ENCODE measurements at regions not wholly inside any gene's neighbourhood (a gene's known extent, or its start where the extent isn't known, plus 50 kb on each side); places are given as distances from the start of the nearest gene placed in this dataset.
A peak's percentile ranks its signal among the peaks of the same experiment; 100 is the strongest.

DNA sequence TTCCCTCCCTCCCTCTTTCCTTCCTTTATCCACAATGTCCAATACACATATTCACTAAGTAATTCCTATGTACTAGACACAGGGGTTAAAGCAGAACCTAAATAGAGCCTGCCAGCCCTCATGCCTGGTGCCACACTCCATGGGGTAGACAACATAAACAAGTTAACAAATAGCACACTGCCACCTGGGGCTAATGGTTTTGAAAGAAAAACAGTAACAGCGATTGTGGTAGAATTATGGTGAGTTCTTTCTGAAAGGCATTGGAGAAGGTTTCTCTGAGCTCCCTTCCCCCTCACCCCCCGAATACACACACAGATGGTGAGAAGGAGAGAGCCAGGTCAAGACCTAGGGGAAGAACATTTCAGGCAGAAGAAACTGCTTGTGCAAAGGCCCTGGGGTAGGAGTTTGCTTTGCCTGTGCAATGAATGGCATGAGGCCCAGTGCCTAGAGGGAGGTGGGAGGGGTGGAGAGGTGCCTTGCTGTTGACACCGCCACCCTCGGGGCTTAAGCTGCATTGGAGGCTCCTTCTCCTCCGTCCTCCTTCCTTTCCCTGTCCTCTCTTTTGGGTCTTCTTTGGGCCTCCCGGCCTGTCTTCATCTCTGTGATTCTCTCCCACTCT is 502.4 kb upstream of the SULF2 start:
- Histone ChIP-seq H3K27ac (ENCODE audit: extremely low read length, insufficient read depth, low read length) (no peak overlapping the region), H3K27me3 (ENCODE audit: control insufficient read depth in 1 of 2, insufficient read depth in 2 of 2, low read length in 2 of 2) (peaks cover 0 to 12% of the 10 kb centered on the region in 2 experiments; a peak in 3 of 5 replicates), H3K9ac (ENCODE audit: insufficient read depth, low read depth, low read length) (no peak overlapping the region), H3K9me3 (ENCODE audit: low read length) (no peaks in the 10 kb centered on the region), H4K20me1 (ENCODE audit: insufficient read depth, low read length) (no peaks in the 10 kb centered on the region), H3K4me3 (replicated peaks in 1 of 3; ENCODE audit: insufficient read depth in 1 of 3, low read depth in 2 of 3, low read length in 3 of 3) (no peak overlapping the region), H3K79me2 (ENCODE audit: insufficient read depth, low read length) (no peaks in the 10 kb centered on the region), H3K4me1 (ENCODE audit: insufficient read depth, low read length) (peaks cover 65% of the 10 kb centered on the region), H2AFZ (ENCODE audit: low read length) (no peak overlapping the region), H3K36me3 (replicated peaks in 1 of 2; ENCODE audit: control insufficient read depth in 1 of 2, insufficient read depth in 2 of 2, low read length in 2 of 2) (no peaks in the 10 kb centered on the region), H3K4me2 (ENCODE audit: low read depth, low read length) (0 out of 2 replicates have a peak overlapping the region, but pooled peaks have one; percentile 13)
- ATAC-seq (no peak), FAIRE-seq (no peak), DNase-seq (ENCODE audit: low spot score) (no peak)
- intact Hi-C loops (cut with micrococcal nuclease; ENCODE audit: unreplicated experiment) (no loop called here), in situ Hi-C loops (cut with HindIII; ENCODE audit: extremely low pct_ligation_motif_present, low pct_unique_long_range_greater_than_20kb) (no loop called here)
- BruUV-seq (replicated peaks): no TSS peak
- POLR2A ChIA-PET: no interaction called here
- CTCF ChIA-PET (ENCODE audit: low intra/inter-chr PET ratio, low total read pairs): interaction anchor here (0.8 kb wide), 1 partner anchor 333 kb away, joined by 3 read pairs; no protein-coding TSS in a partner anchor
- TF ChIP-seq, protein P1, sequence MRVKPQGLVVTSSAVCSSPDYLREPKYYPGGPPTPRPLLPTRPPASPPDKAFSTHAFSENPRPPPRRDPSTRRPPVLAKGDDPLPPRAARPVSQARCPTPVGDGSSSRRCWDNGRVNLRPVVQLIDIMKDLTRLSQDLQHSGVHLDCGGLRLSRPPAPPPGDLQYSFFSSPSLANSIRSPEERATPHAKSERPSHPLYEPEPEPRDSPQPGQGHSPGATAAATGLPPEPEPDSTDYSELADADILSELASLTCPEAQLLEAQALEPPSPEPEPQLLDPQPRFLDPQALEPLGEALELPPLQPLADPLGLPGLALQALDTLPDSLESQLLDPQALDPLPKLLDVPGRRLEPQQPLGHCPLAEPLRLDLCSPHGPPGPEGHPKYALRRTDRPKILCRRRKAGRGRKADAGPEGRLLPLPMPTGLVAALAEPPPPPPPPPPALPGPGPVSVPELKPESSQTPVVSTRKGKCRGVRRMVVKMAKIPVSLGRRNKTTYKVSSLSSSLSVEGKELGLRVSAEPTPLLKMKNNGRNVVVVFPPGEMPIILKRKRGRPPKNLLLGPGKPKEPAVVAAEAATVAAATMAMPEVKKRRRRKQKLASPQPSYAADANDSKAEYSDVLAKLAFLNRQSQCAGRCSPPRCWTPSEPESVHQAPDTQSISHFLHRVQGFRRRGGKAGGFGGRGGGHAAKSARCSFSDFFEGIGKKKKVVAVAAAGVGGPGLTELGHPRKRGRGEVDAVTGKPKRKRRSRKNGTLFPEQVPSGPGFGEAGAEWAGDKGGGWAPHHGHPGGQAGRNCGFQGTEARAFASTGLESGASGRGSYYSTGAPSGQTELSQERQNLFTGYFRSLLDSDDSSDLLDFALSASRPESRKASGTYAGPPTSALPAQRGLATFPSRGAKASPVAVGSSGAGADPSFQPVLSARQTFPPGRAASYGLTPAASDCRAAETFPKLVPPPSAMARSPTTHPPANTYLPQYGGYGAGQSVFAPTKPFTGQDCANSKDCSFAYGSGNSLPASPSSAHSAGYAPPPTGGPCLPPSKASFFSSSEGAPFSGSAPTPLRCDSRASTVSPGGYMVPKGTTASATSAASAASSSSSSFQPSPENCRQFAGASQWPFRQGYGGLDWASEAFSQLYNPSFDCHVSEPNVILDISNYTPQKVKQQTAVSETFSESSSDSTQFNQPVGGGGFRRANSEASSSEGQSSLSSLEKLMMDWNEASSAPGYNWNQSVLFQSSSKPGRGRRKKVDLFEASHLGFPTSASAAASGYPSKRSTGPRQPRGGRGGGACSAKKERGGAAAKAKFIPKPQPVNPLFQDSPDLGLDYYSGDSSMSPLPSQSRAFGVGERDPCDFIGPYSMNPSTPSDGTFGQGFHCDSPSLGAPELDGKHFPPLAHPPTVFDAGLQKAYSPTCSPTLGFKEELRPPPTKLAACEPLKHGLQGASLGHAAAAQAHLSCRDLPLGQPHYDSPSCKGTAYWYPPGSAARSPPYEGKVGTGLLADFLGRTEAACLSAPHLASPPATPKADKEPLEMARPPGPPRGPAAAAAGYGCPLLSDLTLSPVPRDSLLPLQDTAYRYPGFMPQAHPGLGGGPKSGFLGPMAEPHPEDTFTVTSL (CRISPR knock-in tag; IDR thresholded peaks at IDR 0.05; ENCODE audit: borderline replicate concordance): no peak
- TF ChIP-seq ZNF740 (CRISPR knock-in tag; IDR thresholded peaks at IDR 0.05): no peak
- 0 out of 2 replicates have a peak, but pooled peaks have one; percentile 18 for TF ChIP-seq SPEN (CRISPR knock-in tag; IDR thresholded peaks at IDR 0.05; ENCODE audit: low read depth)
- no peak for TF ChIP-seq THAP11 (CRISPR knock-in tag; IDR thresholded peaks at IDR 0.05)
- peak; percentile 49 for TF ChIP-seq ZMYM3 (CRISPR knock-in tag; IDR thresholded peaks at IDR 0.05)
- TF ChIP-seq FOXK2 (IDR thresholded peaks at IDR 0.05): no peak
- TF ChIP-seq ZFX (CRISPR knock-in tag; IDR thresholded peaks at IDR 0.05; ENCODE audit: low read depth): 0 out of 2 replicates have a peak, but pooled peaks have one; percentile 3
- no peak for TF ChIP-seq FOSL1 (CRISPR knock-in tag; IDR thresholded peaks at IDR 0.05; ENCODE audit: borderline replicate concordance)
- TF ChIP-seq ELF1 (CRISPR knock-in tag; IDR thresholded peaks at IDR 0.05): 0 out of 2 replicates have a peak, but pooled peaks have one; percentile 1
- WGBS (ENCODE audit: low lambda C conversion rate): 56% methylated on average over 6 of the region's 6 CpGs
